ENCODE measurements at regions not wholly inside any gene's neighbourhood (a gene's known extent, or its start where the extent isn't known, plus 50 kb on each side); places are given as distances from the start of the nearest gene placed in this dataset.
"Not testable (repeated sequence)": the region's sequence is repeated elsewhere in the genome, so short reads cannot be mapped to it uniquely, and the experiment has no call there.

- Histone ChIP-seq H3K4me2 (ENCODE audit: insufficient read depth, low read length) (no peak overlapping the region), H4K20me1 (ENCODE audit: insufficient read depth, low read length) (no peaks in the 10 kb centered on the region), H2AFZ (ENCODE audit: low read length) (no peak overlapping the region), H3K4me3 (ENCODE audit: insufficient read depth, low read length) (no peak overlapping the region), H3K27ac (ENCODE audit: low read depth, low read length) (no peak overlapping the region), H3K9me3 (ENCODE audit: low read depth, low read length) (no peaks in the 10 kb centered on the region), H3K79me2 (ENCODE audit: insufficient read depth, low read length) (no peaks in the 10 kb centered on the region), H3K4me1 (ENCODE audit: insufficient read depth, low read length) (no peaks in the 10 kb centered on the region), H3K27me3 (ENCODE audit: insufficient read depth, low read length) (no peaks in the 10 kb centered on the region), H3K36me3 (ENCODE audit: insufficient read depth, low read length) (no peaks in the 10 kb centered on the region)
- TF ChIP-seq CTCF (IDR thresholded peaks at IDR 0.05; ENCODE audit: extremely low read depth, low read depth, low read length), result no peak
- DNase-seq (ENCODE audit: insufficient read length, low spot score, missing footprints), result no peak
Measured at GRCh38 chr2:185268651-185269050, 470.0 kb upstream of the FSIP2 start.

- no peak overlapping the region for H3K4me2 ChIP-seq (ENCODE audit: insufficient read depth, low read length)
- no peaks in the 10 kb centered on the region for H4K20me1 ChIP-seq (ENCODE audit: insufficient read depth, low read length)
- H3K27me3 ChIP-seq (ENCODE audit: insufficient read depth, low read length), result no peaks in the 10 kb centered on the region
- no peak overlapping the region for H3K27ac ChIP-seq (ENCODE audit: low read depth, low read length)
- no peaks in the 10 kb centered on the region for H3K4me1 ChIP-seq (ENCODE audit: insufficient read depth, low read length)
- H3K4me3 ChIP-seq (ENCODE audit: insufficient read depth, low read length), result no peak overlapping the region
- H3K9me3 ChIP-seq (ENCODE audit: low read depth, low read length), result no peaks in the 10 kb centered on the region
- TF ChIP-seq CTCF (IDR thresholded peaks at IDR 0.05; ENCODE audit: extremely low read depth, low read depth, low read length), result no peak
- H3K36me3 ChIP-seq (ENCODE audit: insufficient read depth, low read length), result no peaks in the 10 kb centered on the region
- no peak for DNase-seq (ENCODE audit: insufficient read length, low spot score, missing footprints)
- no peaks in the 10 kb centered on the region for H3K79me2 ChIP-seq (ENCODE audit: insufficient read depth, low read length)
- no peak overlapping the region for H2AFZ ChIP-seq (ENCODE audit: low read length)
Measured at GRCh38 chr2:185274718-185275484, 463.7 kb upstream of the FSIP2 start.

- H3K9me3 ChIP-seq (ENCODE audit: low read depth, low read length); H4K20me1 ChIP-seq (ENCODE audit: insufficient read depth, low read length); H3K4me2 ChIP-seq (ENCODE audit: insufficient read depth, low read length); DNase-seq (ENCODE audit: insufficient read length, low spot score, missing footprints); H2AFZ ChIP-seq (ENCODE audit: low read length); H3K79me2 ChIP-seq (ENCODE audit: insufficient read depth, low read length); H3K36me3 ChIP-seq (ENCODE audit: insufficient read depth, low read length); H3K4me3 ChIP-seq (ENCODE audit: insufficient read depth, low read length); H3K27me3 ChIP-seq (ENCODE audit: insufficient read depth, low read length); H3K4me1 ChIP-seq (ENCODE audit: insufficient read depth, low read length); H3K27ac ChIP-seq (ENCODE audit: low read depth, low read length): not testable (repeated sequence)
Measured at GRCh38 chr2:185275979-185276378, 462.6 kb upstream of the FSIP2 start.

GRCh38 chr2:185278761-185279160 lies 459.8 kb upstream of the FSIP2 start:
- Histone ChIP-seq H3K27me3 (ENCODE audit: insufficient read depth, low read length) (no peaks in the 10 kb centered on the region), H3K9me3 (ENCODE audit: low read depth, low read length) (no peaks in the 10 kb centered on the region), H3K27ac (ENCODE audit: low read depth, low read length) (no peak overlapping the region), H3K4me3 (ENCODE audit: insufficient read depth, low read length) (no peak overlapping the region), H3K4me2 (ENCODE audit: insufficient read depth, low read length) (no peak overlapping the region), H3K4me1 (ENCODE audit: insufficient read depth, low read length) (no peaks in the 10 kb centered on the region), H4K20me1 (ENCODE audit: insufficient read depth, low read length) (no peaks in the 10 kb centered on the region), H2AFZ (ENCODE audit: low read length) (no peak overlapping the region), H3K79me2 (ENCODE audit: insufficient read depth, low read length) (no peaks in the 10 kb centered on the region), H3K36me3 (ENCODE audit: insufficient read depth, low read length) (no peaks in the 10 kb centered on the region)
- no peak for TF ChIP-seq CTCF (IDR thresholded peaks at IDR 0.05; ENCODE audit: extremely low read depth, low read depth, low read length)
- no peak for DNase-seq (ENCODE audit: insufficient read length, low spot score, missing footprints)
